BLaER1 (cell line): ENCODE measurements at regions not wholly inside any gene's neighbourhood (a gene's known extent, or its start where the extent isn't known, plus 50 kb on each side); places are given as distances from the start of the nearest gene placed in this dataset.

Source experiments
- H3K27ac ChIP-seq: shearing (Covaris generic); formaldehyde crosslinking; 2 replicates; pipeline ENCODE4 v1.8.1; 2022
- H3K27me3 ChIP-seq: shearing (Covaris generic); formaldehyde crosslinking; 2 replicates; pipeline ENCODE4 v1.8.1; 2022
- H3K36me3 ChIP-seq: shearing (Covaris generic); formaldehyde crosslinking; 2 replicates; pipeline ENCODE4 v1.8.1; 2022
- H3K4me1 ChIP-seq: shearing (Covaris generic); formaldehyde crosslinking; 2 replicates; pipeline ENCODE4 v1.8.1; 2022
- H3K4me2 ChIP-seq: shearing (Covaris generic); formaldehyde crosslinking; 2 replicates; pipeline ENCODE4 v1.8.1; 2022
- H3K4me3 ChIP-seq: shearing (Covaris generic); formaldehyde crosslinking; 2 replicates; pipeline ENCODE4 v1.8.1; 2022
- H3K9ac ChIP-seq: shearing (Covaris generic); formaldehyde crosslinking; 2 replicates; pipeline ENCODE4 v1.8.1; 2022
- H3K9me3 ChIP-seq: shearing (Covaris generic); formaldehyde crosslinking; 2 replicates; pipeline ENCODE4 v1.8.1; 2022
- H4K20me1 ChIP-seq: shearing (Covaris generic); formaldehyde crosslinking; 2 replicates; pipeline ENCODE4 v1.8.1; 2022
- Cebpa-rat ChIP-seq: shearing (Covaris generic); IDR thresholded peaks from 2 replicates; pipeline ENCODE4 v1.8.1; 2022

- Histone ChIP-seq H3K36me3 (no peaks in the 10 kb centered on the region), H3K9me3 (no peaks in the 10 kb centered on the region), H3K4me3 (no peak overlapping the region), H3K4me1 (no peaks in the 10 kb centered on the region), H3K27me3 (no peaks in the 10 kb centered on the region), H3K4me2 (no peak overlapping the region), H4K20me1 (no peaks in the 10 kb centered on the region), H3K9ac (no peak overlapping the region), H3K27ac (no peak overlapping the region)
- TF ChIP-seq Cebpa-rat: no peak
Observed at GRCh38 chr4:136965478-136965877, 566.8 kb downstream of the PCDH18 start.

DNA sequence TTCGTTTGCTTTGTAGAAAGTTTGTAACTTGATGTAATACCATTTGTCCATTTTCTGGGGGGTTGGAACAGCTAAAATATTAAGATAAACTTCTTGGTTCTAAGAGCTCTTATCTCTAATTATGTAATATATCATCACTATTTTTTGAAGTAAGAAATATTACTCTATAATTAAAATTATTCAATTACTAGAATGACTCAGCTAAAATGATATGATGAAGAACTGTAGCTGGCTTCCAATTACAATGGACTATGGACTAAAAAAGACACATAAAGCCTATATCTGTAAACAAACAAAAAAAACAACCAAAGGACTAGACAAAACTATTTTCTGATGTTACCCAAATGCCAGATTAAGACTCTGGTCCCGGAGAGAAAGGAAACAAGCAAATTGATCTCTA is 569.4 kb downstream of the PCDH18 start:
- H3K4me3 ChIP-seq: no peak overlapping the region
- no peaks in the 10 kb centered on the region for H3K4me1 ChIP-seq
- H4K20me1 ChIP-seq: no peaks in the 10 kb centered on the region
- H3K9me3 ChIP-seq: no peaks in the 10 kb centered on the region
- TF ChIP-seq Cebpa-rat: no peak
- H3K27ac ChIP-seq: no peak overlapping the region
- H3K9ac ChIP-seq: no peak overlapping the region
- H3K4me2 ChIP-seq: no peak overlapping the region
- no peaks in the 10 kb centered on the region for H3K27me3 ChIP-seq
- H3K36me3 ChIP-seq: no peaks in the 10 kb centered on the region

DNA sequence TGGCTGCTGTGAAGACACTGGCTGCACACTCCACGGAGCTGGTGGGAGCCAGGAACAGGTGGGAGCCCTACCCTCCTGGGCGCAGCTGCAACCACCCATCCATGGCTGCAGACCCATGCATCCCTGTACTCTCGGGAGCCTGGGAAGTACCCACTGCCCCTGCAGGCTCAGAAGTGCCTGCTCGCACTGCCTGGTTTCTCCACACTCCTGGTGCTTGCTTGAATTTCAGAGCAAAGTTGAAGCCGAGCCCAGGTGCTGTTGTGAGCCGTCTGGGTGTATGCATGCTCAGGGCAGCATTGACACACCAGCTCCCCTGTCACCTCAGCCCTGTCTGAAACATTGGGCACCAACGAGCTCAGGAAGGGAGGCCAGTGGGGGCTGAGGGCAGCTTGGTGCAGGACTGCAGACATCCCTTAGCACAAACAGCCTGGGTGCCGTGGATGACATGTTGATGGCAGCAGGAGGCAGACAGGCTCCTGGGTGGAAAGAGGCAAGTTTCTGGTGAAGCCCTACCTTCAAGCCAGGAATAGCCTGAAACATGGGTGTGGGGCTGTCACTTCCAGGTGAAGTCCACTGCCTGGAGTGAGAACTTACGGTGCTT is 585.9 kb downstream of the PCDH18 start:
- Histone ChIP-seq H4K20me1 (no peaks in the 10 kb centered on the region), H3K9me3 (peaks cover 15% of the 10 kb centered on the region), H3K4me3 (no peak overlapping the region), H3K9ac (no peak overlapping the region), H3K4me1 (no peaks in the 10 kb centered on the region), H3K36me3 (no peaks in the 10 kb centered on the region), H3K27ac (no peak overlapping the region), H3K4me2 (no peak overlapping the region), H3K27me3 (no peaks in the 10 kb centered on the region)
- TF ChIP-seq Cebpa-rat: no peak

- Histone ChIP-seq H3K9ac (no peak overlapping the region), H3K4me3 (no peak overlapping the region), H3K27me3 (no peaks in the 10 kb centered on the region), H3K27ac (no peak overlapping the region), H3K4me1 (peaks cover 3% of the 10 kb centered on the region), H3K9me3 (no peaks in the 10 kb centered on the region), H3K4me2 (no peak overlapping the region), H3K36me3 (no peaks in the 10 kb centered on the region), H4K20me1 (no peaks in the 10 kb centered on the region)
- TF ChIP-seq Cebpa-rat: no peak
Observed at GRCh38 chr4:136939781-136940180, 592.5 kb downstream of the PCDH18 start.

- no peak for TF ChIP-seq Cebpa-rat
- no peaks in the 10 kb centered on the region for H4K20me1 ChIP-seq
- H3K27me3 ChIP-seq: no peaks in the 10 kb centered on the region
Observed at GRCh38 chr4:136935871-136936270, 596.4 kb downstream of the PCDH18 start.

DNA sequence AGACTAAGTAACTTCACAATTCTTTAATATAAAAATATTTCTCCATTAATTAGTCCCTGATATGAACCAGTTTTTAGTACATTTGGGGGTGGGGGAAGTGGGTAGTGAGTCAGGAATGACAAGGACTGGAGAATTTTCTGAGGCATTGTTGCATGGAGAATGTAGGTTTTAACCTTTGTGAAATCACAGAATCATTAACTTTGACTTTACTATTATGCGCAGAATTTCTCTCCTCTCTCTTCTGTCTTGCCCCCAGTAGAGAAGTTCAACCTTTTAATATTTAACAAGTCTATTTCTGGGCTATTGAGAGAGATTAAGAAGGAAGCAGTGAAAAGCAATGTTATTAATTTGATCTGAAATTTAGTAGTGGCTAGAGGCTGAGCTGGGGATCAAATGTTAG is 597.0 kb downstream of the PCDH18 start:
- no peak overlapping the region for H3K4me2 ChIP-seq
- no peak overlapping the region for H3K27ac ChIP-seq
- TF ChIP-seq Cebpa-rat: no peak
- H3K4me1 ChIP-seq: peaks cover 8% of the 10 kb centered on the region
- H3K9ac ChIP-seq: no peak overlapping the region
- H3K36me3 ChIP-seq: no peaks in the 10 kb centered on the region
- H3K27me3 ChIP-seq: no peaks in the 10 kb centered on the region
- no peak overlapping the region for H3K4me3 ChIP-seq
- H4K20me1 ChIP-seq: no peaks in the 10 kb centered on the region
- H3K9me3 ChIP-seq: no peaks in the 10 kb centered on the region

More at GRCh38 chr4:136935871-136936270, 596.4 kb downstream of the PCDH18 start:
- Histone ChIP-seq H3K4me3 (no peak overlapping the region), H3K4me1 (peaks cover 8% of the 10 kb centered on the region), H3K27ac (no peak overlapping the region), H3K4me2 (no peak overlapping the region), H3K9ac (no peak overlapping the region), H3K9me3 (no peaks in the 10 kb centered on the region), H3K36me3 (no peaks in the 10 kb centered on the region)

GRCh38 chr4:136934601-136935000 is 597.7 kb downstream of the PCDH18 start:
- Histone ChIP-seq H3K4me1 (peaks cover 8% of the 10 kb centered on the region), H3K9ac (no peak overlapping the region), H3K27me3 (no peaks in the 10 kb centered on the region), H3K4me3 (no peak overlapping the region), H3K36me3 (no peaks in the 10 kb centered on the region), H3K9me3 (no peaks in the 10 kb centered on the region), H4K20me1 (no peaks in the 10 kb centered on the region), H3K4me2 (no peak overlapping the region), H3K27ac (no peak overlapping the region)
- TF ChIP-seq Cebpa-rat: no peak

DNA sequence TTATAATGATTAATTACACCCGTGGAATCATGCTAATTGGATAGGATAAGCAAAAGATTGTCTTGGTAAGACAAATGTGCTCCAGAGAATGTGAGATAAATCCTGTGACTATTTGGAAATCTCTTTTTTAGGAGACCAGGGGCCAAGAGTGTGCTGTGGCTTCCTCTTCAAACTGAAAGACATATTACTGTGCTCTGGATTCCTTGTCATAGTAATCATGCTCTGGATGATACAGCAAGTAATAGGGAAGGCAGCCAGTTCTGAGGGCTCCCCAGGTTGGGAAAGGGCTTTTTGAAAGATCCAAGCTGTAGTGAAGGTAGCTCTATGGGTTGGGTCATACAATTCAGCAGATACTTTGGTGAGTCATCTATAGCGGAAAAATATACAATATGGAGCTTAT is 600.5 kb downstream of the PCDH18 start:
- H3K9me3 ChIP-seq: peaks cover 11% of the 10 kb centered on the region
- no peak overlapping the region for H3K4me2 ChIP-seq
- H3K4me1 ChIP-seq: peaks cover 8% of the 10 kb centered on the region
- H3K36me3 ChIP-seq: no peaks in the 10 kb centered on the region
- H3K27me3 ChIP-seq: no peaks in the 10 kb centered on the region
- no peak for TF ChIP-seq Cebpa-rat
- H3K9ac ChIP-seq: no peak overlapping the region
- H4K20me1 ChIP-seq: no peaks in the 10 kb centered on the region
- no peak overlapping the region for H3K4me3 ChIP-seq
- no peak overlapping the region for H3K27ac ChIP-seq

DNA sequence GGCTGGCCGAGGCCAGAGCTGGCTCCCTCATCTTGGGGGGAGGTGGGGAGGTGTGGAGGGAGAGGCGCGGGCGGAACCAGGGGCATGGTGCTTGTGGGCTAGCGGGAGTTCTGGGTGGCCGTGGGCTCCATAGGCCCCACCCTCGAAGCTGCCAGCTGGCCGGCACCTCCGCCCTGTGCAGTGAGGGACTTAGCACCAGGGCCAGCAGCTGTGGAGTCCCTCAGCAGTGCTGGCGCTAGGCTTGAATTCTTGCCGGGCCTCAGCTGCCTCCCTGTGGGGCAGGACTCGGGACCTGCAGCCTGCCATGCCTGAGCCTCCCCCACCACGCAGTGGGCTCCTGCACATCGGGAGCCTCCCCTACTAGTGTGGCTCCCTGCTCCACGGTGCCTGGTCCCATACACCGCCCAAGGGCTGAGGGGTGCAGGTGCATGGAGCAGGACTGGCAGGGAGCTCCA is 603.3 kb downstream of the PCDH18 start:
- Histone ChIP-seq H3K4me3 (no peak overlapping the region), H3K9me3 (peaks cover 11% of the 10 kb centered on the region), H3K27me3 (no peaks in the 10 kb centered on the region), H3K4me2 (no peak overlapping the region), H3K27ac (no peak overlapping the region), H3K9ac (no peak overlapping the region), H3K4me1 (no peaks in the 10 kb centered on the region), H3K36me3 (no peaks in the 10 kb centered on the region), H4K20me1 (no peaks in the 10 kb centered on the region)
- TF ChIP-seq Cebpa-rat: no peak

GRCh38 chr4:136927172-136927571 is 605.1 kb downstream of the PCDH18 start:
- H3K36me3 ChIP-seq: no peaks in the 10 kb centered on the region
- peaks cover 2% of the 10 kb centered on the region; the same call in 1 of the 2 replicates for H3K4me1 ChIP-seq
- peaks cover 11% of the 10 kb centered on the region for H3K9me3 ChIP-seq
- no peaks in the 10 kb centered on the region for H4K20me1 ChIP-seq
- H3K4me3 ChIP-seq: no peak overlapping the region
- TF ChIP-seq Cebpa-rat: no peak
- H3K27me3 ChIP-seq: no peaks in the 10 kb centered on the region
- no peak overlapping the region for H3K4me2 ChIP-seq
- no peak overlapping the region for H3K9ac ChIP-seq
- no peak overlapping the region for H3K27ac ChIP-seq

DNA sequence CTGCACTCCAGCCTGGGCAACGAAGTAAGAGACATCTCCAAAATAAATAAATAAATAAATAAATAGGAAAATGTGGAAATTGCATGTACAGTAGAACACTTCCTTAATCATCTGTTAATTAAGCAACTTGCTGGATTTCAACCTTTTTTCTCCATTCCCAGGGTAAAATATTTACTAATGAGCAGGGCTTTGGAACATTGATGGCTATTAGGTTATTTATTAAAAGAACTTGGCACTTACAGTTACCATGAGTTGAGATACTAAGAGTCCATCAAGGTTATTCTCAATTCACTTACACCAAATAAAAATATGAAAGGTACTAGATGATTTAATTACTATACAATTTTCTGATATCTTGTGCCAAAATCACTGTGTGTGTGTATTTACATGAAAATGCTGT is 607.1 kb downstream of the PCDH18 start:
- Histone ChIP-seq H3K9ac (no peak overlapping the region), H3K4me2 (no peak overlapping the region), H3K27me3 (no peaks in the 10 kb centered on the region), H3K4me1 (peaks cover 5% of the 10 kb centered on the region; the same call in 1 of the 2 replicates), H3K4me3 (no peak overlapping the region), H3K9me3 (peaks cover 11% of the 10 kb centered on the region), H4K20me1 (no peaks in the 10 kb centered on the region), H3K27ac (no peak overlapping the region), H3K36me3 (no peaks in the 10 kb centered on the region)
- TF ChIP-seq Cebpa-rat: no peak
